Upper lobe of left lung (tissue), 4 donors: ENCODE measurements at regions not wholly inside any gene's neighbourhood (a gene's known extent, or its start where the extent isn't known, plus 50 kb on each side); places are given as distances from the start of the nearest gene placed in this dataset.
A peak's percentile ranks its signal among the peaks of the same experiment; 100 is the strongest.

Source experiments
- CTCF ChIP-seq, 6 experiments: fragments of 450-650 bp in 4 of 6; fragments of 200-600 bp in 2 of 6; sonication (generic) in 2 of 6; IDR thresholded peaks; one replicate each; pipeline ENCODE4 v1.5.1; 2016 to 2019; ENCODE audit warnings: antibody characterized with exemption in 6 of 6
- POLR2A ChIP-seq, 4 donors: fragments of 450-650 bp; IDR thresholded peaks; one replicate each; pipeline ENCODE4 v1.5.1; 2016 to 2017; ENCODE audit warnings: antibody characterized with exemption in 4 of 4, mild to moderate bottlenecking in 2 of 4

GRCh38 chr1:234875953-234876855 is 252.4 kb downstream of the TOMM20 start:
- TF ChIP-seq POLR2A (IDR thresholded peaks at IDR 0.05) (peak in 1 of 4 donors; percentile 28), CTCF (IDR thresholded peaks at IDR 0.05) (no peak)
